ENCODE measurements at regions not wholly inside any gene's neighbourhood (a gene's known extent, or its start where the extent isn't known, plus 50 kb on each side); places are given as distances from the start of the nearest gene placed in this dataset.

DNA sequence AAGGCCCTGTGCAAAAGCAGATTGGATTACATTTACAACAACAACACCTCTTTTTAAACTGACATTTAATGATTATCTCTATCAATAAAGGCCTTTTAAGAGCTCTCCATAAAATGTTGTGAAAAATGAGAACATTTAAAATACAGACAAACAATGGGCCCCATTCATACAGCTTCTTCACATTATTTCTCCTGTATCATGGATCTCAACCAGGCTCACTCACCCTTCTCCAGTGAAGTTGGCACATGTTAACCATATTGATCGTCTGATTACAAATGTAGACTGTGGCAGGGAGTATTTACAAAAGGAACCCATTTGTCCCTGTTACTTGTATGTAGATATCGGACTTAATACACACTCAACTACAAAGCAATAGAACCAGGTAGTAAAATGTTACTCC is 220.2 kb upstream of the BTG1 start:
- H3K27ac ChIP-seq: no peak overlapping the region
- H3K4me3 ChIP-seq (replicated peaks in 1 of 3): no peak overlapping the region
- 94 to 98% methylated on average over 2 of the region's 2 CpGs for WGBS, 2 donors
- intact Hi-C loops (cut with DNase I): no loop called here
- no peaks in the 10 kb centered on the region for H3K9me3 ChIP-seq
- no peaks in the 10 kb centered on the region for H3K27me3 ChIP-seq
- no peak for DNase-seq
- TF ChIP-seq, protein P1, sequence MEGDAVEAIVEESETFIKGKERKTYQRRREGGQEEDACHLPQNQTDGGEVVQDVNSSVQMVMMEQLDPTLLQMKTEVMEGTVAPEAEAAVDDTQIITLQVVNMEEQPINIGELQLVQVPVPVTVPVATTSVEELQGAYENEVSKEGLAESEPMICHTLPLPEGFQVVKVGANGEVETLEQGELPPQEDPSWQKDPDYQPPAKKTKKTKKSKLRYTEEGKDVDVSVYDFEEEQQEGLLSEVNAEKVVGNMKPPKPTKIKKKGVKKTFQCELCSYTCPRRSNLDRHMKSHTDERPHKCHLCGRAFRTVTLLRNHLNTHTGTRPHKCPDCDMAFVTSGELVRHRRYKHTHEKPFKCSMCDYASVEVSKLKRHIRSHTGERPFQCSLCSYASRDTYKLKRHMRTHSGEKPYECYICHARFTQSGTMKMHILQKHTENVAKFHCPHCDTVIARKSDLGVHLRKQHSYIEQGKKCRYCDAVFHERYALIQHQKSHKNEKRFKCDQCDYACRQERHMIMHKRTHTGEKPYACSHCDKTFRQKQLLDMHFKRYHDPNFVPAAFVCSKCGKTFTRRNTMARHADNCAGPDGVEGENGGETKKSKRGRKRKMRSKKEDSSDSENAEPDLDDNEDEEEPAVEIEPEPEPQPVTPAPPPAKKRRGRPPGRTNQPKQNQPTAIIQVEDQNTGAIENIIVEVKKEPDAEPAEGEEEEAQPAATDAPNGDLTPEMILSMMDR (IDR thresholded peaks at IDR 0.05): no peak
- TF ChIP-seq POLR2A (IDR thresholded peaks at IDR 0.05): no peak
- H3K4me1 ChIP-seq: no peaks in the 10 kb centered on the region
- H3K36me3 ChIP-seq: no peaks in the 10 kb centered on the region

DNA sequence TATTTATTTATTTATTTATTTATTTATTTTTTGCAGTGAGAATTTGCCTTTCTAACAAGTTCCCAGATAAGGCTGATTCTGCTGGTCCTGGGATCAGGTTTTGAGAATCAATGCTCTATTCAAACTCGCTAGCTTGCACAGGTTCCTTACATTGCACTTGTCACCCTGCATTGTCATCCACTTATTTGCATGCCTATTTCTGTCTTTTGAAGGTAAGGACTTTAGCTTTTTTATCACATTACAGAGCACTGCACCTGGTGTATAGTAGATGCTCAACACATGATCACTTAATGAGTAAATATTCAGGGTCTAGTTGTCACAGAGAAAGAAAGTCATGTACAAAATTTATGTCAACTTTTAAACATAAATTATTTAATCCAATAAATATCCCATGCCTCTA is 219.7 kb upstream of the BTG1 start:
- WGBS, 2 donors: 98 to 100% methylated on average over 1 of the region's 1 CpG
- intact Hi-C loops (cut with DNase I): no loop called here
- no peaks in the 10 kb centered on the region for H3K4me1 ChIP-seq
- H3K27ac ChIP-seq: no peak overlapping the region
- no peaks in the 10 kb centered on the region for H3K36me3 ChIP-seq
- no peaks in the 10 kb centered on the region for H3K9me3 ChIP-seq
- no peak overlapping the region for H3K4me3 ChIP-seq (replicated peaks in 1 of 3)
- no peak for TF ChIP-seq POLR2A (IDR thresholded peaks at IDR 0.05)
- TF ChIP-seq, protein P1 (IDR thresholded peaks at IDR 0.05): no peak
- no peaks in the 10 kb centered on the region for H3K27me3 ChIP-seq
- DNase-seq: no peak

DNA sequence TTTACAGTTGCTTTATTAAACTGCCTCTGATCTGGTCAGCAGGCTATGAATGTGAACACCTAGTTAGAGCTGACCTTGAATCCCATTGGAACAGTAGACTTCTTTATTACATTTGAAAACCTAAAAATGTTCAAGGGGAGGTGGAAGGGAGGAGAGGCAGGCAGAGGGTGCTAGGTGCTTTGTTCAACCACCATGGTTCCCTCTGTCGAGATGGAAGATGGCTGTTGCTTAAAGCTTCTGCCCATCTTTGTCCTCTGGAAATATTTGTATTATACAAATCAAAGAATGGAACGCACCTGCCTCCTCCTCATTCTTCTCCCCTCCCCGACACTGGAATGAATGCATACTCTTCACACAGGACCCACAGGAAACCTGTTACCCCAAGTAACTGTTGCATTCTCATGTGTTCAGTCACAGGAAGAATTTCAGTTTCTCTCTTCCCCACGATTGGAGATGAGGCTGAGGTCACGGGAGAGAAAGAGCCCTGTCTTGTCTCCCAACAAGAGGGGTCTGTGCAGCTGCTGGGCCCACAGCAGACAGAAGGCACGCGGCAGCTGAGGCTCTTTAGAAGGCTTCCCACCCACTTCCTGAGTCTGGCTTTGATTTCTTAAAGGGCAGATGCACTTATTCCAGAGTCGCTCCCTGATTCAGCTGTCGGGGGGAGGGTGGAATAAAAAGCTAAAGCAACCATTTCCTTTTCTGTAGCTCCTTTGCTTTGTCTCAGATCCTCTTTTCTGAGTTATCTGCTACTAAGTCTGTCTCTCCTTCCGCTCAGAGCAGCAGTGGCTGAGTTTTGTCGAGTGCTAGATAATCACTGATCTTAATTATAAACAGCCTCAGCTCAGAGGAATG is 217.9 kb upstream of the BTG1 start:
- TF ChIP-seq, protein P1 (IDR thresholded peaks at IDR 0.05): no peak
- no peak for TF ChIP-seq POLR2A (IDR thresholded peaks at IDR 0.05)
- intact Hi-C loops (cut with DNase I): no loop called here
- Histone ChIP-seq H3K36me3 (no peaks in the 10 kb centered on the region), H3K4me3 (replicated peaks in 1 of 3) (no peak overlapping the region), H3K4me1 (no peaks in the 10 kb centered on the region), H3K9me3 (no peaks in the 10 kb centered on the region), H3K27ac (no peak overlapping the region), H3K27me3 (no peaks in the 10 kb centered on the region)
- no peak for DNase-seq
- 59 to 69% methylated on average over 11 of the region's 11 CpGs for WGBS, 2 donors

DNA sequence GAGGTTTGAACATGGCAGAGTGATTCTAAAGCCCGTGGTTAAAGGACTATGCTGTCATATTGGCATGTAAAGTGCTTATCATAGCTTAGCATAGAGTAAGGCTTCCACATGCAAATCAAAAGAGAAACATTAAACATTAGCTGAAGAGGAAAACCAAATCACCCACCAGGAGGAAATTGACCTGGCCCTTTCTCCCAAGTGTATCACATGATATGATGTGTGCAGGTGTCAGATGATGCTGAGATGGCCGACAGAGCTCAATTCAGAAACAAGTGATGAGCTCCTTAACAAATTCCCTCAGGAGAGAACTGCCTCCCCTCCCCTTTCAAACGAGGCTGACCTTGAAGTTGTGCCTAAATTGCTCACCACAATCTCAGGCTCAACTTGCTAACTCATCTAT is 217.1 kb upstream of the BTG1 start:
- H3K36me3 ChIP-seq: no peaks in the 10 kb centered on the region
- WGBS, 2 donors: 53 to 60% methylated on average over 3 of the region's 3 CpGs
- no peak overlapping the region for H3K4me3 ChIP-seq (replicated peaks in 1 of 3)
- TF ChIP-seq, protein P1 (IDR thresholded peaks at IDR 0.05): no peak
- no peak for TF ChIP-seq POLR2A (IDR thresholded peaks at IDR 0.05)
- intact Hi-C loops (cut with DNase I): no loop called here
- no peaks in the 10 kb centered on the region for H3K4me1 ChIP-seq
- DNase-seq: no peak
- no peaks in the 10 kb centered on the region for H3K9me3 ChIP-seq
- H3K27ac ChIP-seq: no peak overlapping the region
- no peaks in the 10 kb centered on the region for H3K27me3 ChIP-seq

DNA sequence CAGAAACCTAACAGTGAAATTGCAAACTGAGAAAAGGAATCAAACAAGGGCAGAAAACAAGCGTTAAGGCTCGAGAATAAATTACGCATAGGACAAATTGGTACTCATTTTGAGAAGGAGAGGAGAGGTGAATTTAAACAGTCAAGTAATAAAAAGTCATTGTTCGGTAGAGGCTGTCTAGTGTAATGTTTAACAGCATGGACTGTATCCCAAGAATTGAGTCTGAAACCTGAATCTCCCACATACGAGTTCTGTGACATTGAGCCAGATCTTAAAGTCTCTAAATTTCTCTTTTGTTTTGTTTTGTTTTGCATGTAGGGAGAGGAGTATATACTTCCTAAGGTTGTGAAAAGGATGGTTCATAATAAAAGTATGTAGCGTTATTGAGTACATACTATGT is 216.5 kb upstream of the BTG1 start:
- 76 to 91% methylated on average over 6 of the region's 6 CpGs for WGBS, 2 donors
- Histone ChIP-seq H3K4me3 (replicated peaks in 1 of 3) (no peak overlapping the region), H3K9me3 (no peaks in the 10 kb centered on the region), H3K27me3 (no peaks in the 10 kb centered on the region), H3K4me1 (no peaks in the 10 kb centered on the region), H3K36me3 (no peaks in the 10 kb centered on the region), H3K27ac (no peak overlapping the region)
- TF ChIP-seq, protein P1 (IDR thresholded peaks at IDR 0.05): no peak
- no peak for TF ChIP-seq POLR2A (IDR thresholded peaks at IDR 0.05)
- intact Hi-C loops (cut with DNase I): no loop called here
- no peak for DNase-seq

Data from thyroid gland (tissue), 4 donors.